Fibroblast of the conjunctiva (primary cell): ENCODE measurements at regions not wholly inside any gene's neighbourhood (a gene's known extent, or its start where the extent isn't known, plus 50 kb on each side); places are given as distances from the start of the nearest gene placed in this dataset.
"Not testable (repeated sequence)": the region's sequence is repeated elsewhere in the genome, so short reads cannot be mapped to it uniquely, and the experiment has no call there.

ENCODE experiments used
- DNase-seq: peaks from one replicate; pipeline ENCODE4 v3.0.0-alpha.2; 2010; ENCODE audit warnings: low read depth

DNA sequence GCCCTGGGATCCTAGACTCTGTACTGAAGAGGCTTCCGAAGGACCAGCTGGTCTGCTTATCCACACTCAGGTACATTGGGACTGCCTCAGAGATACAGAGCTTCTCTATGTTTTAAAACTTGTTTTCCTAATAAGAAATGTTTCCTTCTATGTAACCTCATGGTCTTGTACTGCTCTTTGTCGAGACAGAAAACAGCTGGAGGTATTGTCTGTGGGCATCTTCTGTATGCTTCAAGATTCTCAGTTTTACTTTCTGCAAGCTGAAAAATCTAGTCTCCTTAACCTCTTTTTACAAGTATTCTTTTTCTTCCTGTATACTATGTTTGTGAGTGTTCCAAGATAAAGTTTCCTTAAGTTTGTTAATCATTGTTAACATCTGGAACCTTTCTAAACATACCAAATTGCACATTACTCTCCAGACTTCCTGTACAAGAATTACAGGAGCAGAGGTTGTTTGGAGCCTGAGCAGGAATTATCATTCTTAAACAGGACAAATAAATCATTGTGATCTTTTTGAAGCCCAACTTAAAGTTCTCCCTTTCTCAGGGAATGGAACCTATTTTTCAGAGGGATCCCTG, 358.3 kb upstream of the CFAP20DC start:
- no peak for DNase-seq

DNA sequence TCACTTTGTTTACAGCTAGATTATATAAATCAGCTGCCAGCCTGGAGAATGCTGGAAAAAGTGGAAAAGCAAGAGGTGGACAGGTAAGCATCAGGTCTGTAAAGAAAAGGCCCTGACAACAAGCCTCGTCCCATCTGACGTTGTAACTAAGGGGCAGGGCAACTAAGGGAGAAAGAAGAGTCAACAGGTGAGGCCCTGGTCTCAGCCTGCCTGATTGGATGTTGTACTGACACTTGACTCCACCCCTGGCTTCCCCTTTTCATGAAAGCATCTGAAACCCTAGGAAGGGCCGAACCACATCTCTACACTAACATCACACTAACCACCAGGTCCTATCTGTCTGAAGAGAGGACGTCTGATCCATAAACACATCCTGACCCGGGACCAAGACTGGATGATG, 357.6 kb upstream of the CFAP20DC start:
- no peak for DNase-seq

GRCh38 chr3:59406943-59407342, 357.1 kb upstream of the CFAP20DC start:
- no peak for DNase-seq

- DNase-seq = no peak
These were observed 355.0 kb upstream of the CFAP20DC start for GRCh38 chr3:59404851-59405250.

GRCh38 chr3:59404064-59404463, 354.2 kb upstream of the CFAP20DC start:
- DNase-seq = no peak

DNA sequence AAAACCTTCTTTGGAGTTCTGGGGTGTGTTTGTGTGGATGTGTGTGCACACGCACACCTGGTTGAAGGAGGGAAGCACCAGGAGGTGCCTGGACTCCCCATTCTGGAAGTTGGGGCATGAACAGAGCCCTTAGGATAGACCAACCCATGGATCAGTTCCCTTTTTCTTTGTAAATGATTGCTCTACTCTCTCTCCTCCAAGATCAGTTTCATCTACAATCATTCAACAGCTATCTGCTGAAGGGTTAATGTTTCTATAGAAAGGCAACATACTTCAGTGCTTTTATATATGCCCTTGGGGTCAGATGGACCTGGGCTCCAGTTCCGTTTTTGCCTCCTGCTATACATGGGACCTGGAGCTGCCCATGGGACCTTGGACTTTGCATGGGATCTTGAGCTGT, 352.1 kb upstream of the CFAP20DC start:
- no peak for DNase-seq

DNA sequence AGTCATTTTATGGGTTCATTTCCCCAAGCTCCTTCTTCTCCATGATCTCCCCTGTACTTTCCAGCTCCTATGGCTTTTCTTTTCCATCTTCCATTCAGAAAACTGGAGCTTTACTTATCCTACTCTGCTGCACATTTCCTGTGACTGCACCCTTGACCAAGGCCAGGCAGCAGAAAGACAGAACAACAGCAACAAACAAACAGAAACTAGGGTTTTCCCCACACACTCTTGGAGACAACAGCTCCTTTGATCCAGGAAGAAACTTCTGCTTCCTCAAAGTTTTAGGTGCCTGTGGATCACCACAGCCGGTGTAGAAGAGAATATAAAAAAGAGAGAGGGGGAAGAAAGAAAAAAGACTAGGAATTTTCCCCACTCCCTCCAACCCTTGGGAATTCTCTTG, 342.3 kb upstream of the CFAP20DC start:
- DNase-seq = no peak

- no peak for DNase-seq
These were observed 341.3 kb upstream of the CFAP20DC start for GRCh38 chr3:59391131-59391530.

GRCh38 chr3:59388555-59389270, 338.9 kb upstream of the CFAP20DC start:
- no peak for DNase-seq

DNA sequence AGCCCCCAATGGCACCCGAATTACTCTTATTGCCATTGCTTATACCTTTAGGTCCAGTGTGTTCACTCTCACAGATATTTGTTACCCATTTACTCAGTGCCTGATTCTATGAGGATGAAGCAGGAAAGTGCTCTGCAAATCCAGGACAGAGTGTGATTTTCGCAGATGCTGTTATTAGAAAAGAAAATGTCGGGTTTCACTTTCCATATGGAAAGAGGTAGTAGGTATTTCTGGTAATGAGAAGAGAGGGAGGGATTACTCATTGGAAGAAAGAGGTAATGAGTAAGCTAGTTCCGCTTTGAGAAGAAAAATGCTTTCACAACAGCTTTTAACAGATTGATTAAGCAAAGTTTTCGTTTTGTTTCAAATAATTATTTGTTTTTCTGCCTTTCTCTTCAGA, 336.3 kb upstream of the CFAP20DC start:
- no peak for DNase-seq

DNA sequence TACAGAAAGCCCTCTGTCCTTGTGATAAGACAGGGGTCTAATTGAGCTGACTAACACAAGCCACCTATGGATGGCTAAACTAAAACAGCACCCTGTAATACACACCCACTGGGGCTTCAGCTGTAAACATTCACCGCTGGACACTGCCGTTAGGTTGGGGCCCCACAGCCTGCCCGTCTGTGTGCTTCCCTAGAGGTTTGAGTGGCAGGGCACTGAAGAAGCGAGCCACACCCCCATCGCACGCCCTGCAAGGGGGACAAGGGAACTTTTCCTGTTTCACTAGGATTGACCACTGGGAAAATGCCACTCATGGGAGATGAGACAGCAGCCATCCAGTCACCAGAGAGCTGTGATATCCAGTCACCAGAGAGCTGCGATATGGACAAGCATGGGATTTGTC, 335.7 kb upstream of the CFAP20DC start:
- no peak for DNase-seq

DNA sequence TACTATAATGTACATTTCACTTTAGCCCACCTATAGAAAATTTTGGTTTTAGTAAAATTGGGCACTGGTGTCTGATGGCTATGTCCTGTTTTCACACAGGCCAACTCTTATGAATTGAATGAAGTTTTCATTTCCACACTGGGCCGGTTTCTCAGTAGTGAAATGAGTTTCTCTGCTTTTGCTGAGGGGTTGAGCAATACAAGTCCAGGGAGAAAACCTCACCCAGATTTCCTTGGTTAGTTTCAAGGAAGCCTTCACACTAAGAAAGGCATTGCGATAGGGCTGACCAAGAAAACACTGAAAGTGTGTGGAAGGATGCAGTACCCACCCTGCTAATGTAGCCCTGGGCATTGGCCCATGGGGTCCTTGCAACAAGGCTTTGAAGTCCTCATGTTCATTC, 331.5 kb upstream of the CFAP20DC start:
- DNase-seq = no peak

DNA sequence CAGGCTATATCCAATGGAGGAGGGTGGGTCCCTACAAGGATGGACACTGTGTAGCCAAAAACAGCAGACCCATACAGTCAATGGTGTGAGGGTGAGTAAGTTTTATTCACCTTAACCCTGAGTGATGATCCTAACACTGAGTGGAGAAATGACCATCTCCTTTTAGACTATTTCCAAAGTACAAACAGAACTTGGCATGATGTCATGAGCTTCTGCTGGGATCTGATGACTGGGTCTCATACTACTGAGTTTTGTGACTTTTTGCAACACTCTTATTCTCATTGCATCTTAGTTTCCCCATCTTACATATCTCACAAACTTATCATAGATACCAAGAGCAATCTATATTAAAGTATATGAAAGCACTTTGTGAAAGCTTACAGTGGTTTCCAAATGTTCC, 330.3 kb upstream of the CFAP20DC start:
- DNase-seq = no peak

DNA sequence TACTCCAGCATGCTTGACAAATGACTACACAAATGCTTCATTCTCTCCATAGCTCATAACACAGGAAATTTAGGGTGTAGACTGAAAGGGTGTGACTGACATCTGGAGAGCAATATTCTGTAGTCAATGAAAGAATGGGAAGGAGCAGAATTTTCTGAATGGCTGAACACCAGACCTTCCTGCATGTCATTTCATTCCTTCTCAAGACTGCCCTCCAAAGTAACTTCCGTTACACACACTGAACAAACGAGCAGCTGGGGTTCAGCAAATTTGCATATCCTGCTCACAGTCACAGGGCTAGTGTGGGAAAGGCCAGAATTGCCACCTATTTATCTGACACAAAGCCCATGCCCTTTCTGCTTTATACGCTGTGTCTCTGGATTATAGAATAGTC, 325.0 kb upstream of the CFAP20DC start:
- DNase-seq = no peak

DNA sequence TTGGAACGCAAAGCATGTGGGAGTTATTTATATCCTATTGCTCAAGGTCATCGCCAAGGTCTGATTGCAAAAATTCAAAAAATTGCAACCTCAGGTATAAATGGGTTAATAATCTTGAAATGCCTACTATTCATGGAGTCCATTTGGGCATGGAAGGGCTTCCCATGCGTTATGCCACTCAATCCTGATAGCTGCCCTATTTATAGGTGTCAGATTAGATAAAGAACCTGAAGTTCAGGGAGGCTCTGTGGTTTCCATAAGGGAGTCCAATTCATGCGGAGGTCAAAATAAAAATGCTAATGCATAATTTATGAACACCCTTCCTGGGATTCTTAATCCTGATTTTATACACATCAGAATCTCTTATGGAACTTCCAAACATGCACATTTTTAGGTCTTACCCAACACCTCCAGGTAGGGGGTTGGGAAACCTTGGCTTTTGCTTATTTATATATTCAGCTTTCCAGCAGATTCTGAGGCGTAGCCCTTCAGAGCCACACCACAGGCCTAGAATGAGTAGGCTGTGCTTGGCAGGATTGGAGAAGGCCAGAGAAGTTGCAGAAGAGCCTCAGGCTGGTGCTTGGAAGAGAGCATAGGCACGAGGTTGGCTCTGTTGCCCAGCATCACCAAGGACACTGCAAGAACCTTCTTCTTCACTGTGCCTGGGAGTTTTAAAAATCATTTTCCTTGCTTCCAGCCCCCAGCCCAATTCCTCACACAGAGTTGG, 324.4 kb upstream of the CFAP20DC start:
- no peak for DNase-seq

DNA sequence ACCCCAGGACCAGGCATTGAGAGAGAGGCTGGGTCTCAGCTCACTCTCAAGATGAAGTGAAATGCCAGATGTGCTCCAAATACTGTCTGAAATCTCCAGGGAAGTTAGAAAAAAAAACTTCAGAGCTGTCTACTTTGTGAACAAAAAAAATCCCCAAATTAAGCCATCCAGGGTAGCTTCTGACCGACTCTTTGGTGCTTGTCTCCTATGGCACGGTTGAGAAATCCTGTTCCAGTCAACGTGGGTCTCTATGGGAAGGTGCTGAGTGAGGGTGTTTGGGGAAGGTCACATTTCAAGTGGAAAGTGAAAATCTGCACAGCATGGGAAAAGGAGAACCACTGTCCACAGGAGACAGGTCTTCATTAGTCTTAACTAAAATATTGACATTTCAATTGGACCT, 322.5 kb upstream of the CFAP20DC start:
- no peak for DNase-seq

- DNase-seq = no peak
These were observed 319.3 kb upstream of the CFAP20DC start for GRCh38 chr3:59368900-59369675.

GRCh38 chr3:59367150-59367549, 317.3 kb upstream of the CFAP20DC start:
- DNase-seq = no peak

GRCh38 chr3:59366218-59366617, 316.4 kb upstream of the CFAP20DC start:
- DNase-seq = no peak

DNA sequence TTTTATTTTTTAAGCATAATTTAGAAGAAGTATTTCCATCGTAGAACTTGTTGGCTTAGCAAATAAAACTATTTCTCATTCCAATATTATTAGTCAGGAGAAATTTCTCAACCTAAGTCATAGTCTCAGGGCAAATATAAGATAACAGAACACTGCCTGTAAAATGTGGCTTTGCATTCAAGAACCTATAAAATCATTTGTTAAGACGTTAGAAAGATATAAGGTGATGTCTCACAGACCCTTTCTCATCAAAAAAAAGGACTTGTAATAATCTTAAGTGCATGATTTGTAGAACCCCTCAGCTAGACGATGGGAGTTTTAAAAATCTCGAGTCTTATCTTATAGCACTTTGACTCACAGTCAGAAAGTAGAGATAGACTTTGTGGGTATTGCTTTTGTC, 314.7 kb upstream of the CFAP20DC start:
- no peak for DNase-seq

GRCh38 chr3:59360312-59360711, 310.5 kb upstream of the CFAP20DC start:
- not testable (repeated sequence) for DNase-seq

GRCh38 chr3:59341459-59341858, 291.6 kb upstream of the CFAP20DC start:
- no peak for DNase-seq

- no peak for DNase-seq
These were observed 290.0 kb upstream of the CFAP20DC start for GRCh38 chr3:59339818-59340217.
